ENCODE measurements at regions not wholly inside any gene's neighbourhood (a gene's known extent, or its start where the extent isn't known, plus 50 kb on each side); places are given as distances from the start of the nearest gene placed in this dataset.

DNA sequence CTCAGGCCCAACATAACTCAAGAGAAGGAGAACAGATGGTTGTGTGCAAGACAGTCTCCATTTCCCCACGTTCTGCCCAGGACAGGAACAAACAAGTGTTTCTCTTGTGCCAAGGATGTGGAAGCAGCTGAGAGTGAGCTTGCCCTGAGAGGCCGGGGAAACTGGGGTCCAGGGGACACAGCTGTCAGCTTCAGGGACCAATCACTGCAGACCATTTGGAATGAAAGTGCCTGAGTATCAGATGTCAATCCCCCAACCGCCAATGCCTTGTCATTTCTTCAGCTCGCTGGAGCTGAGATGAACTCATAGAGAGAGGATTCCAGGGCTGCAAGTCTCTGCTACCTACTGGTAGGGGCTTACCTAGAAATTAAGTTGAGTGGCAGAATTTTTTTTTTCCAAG, 71.9 kb upstream of the METAP2 start:
- Histone ChIP-seq H3K79me2 (ENCODE audit: insufficient read depth, low read length) (no peaks in the 10 kb centered on the region), H3K4me1 (ENCODE audit: insufficient read depth, low read length, severe bottlenecking) (no peaks in the 10 kb centered on the region), H3K36me3 (ENCODE audit: insufficient read depth, low read length) (no peaks in the 10 kb centered on the region), H2AFZ (ENCODE audit: low read length) (no peak overlapping the region), H3K9me3 (ENCODE audit: low read length) (no peaks in the 10 kb centered on the region), H3K9me2 (ENCODE audit: low read depth, low read length) (no peaks in the 10 kb centered on the region), H3K4me2 (ENCODE audit: low read length) (no peak overlapping the region), H3K27me3 (ENCODE audit: insufficient read depth, low read length) (no peaks in the 10 kb centered on the region), H3F3A (ENCODE audit: insufficient read depth, low read length) (no peaks in the 10 kb centered on the region), H4K20me1 (ENCODE audit: insufficient read depth, low read length) (no peaks in the 10 kb centered on the region), H3K27ac (ENCODE audit: low read depth, low read length, poor library complexity, severe bottlenecking) (no peak overlapping the region), H3K9ac (ENCODE audit: low read length) (no peak overlapping the region), H3K4me3 (ENCODE audit: low read depth, low read length, poor library complexity, severe bottlenecking) (no peak overlapping the region)
- TF ChIP-seq CTCF (IDR thresholded peaks at IDR 0.05; ENCODE audit: low read length) (no peak), EZH2 (IDR thresholded peaks at IDR 0.05; ENCODE audit: borderline replicate concordance, low read length) (no peak)

- H3K36me3 ChIP-seq (ENCODE audit: insufficient read depth, low read length), result no peaks in the 10 kb centered on the region
- no peaks in the 10 kb centered on the region for H3K9me3 ChIP-seq (ENCODE audit: low read length)
- 0 out of 2 replicates have a peak, but pooled peaks cover 4% of the 10 kb centered on the region for H3K27me3 ChIP-seq (ENCODE audit: insufficient read depth, low read length)
- TF ChIP-seq EZH2 (IDR thresholded peaks at IDR 0.05; ENCODE audit: borderline replicate concordance, low read length), result no peak
- TF ChIP-seq CTCF (IDR thresholded peaks at IDR 0.05; ENCODE audit: low read length), result no peak
- H4K20me1 ChIP-seq (ENCODE audit: insufficient read depth, low read length), result no peaks in the 10 kb centered on the region
- H3K27ac ChIP-seq (ENCODE audit: low read depth, low read length, poor library complexity, severe bottlenecking), result no peak overlapping the region
- no peaks in the 10 kb centered on the region for H3K4me1 ChIP-seq (ENCODE audit: insufficient read depth, low read length, severe bottlenecking)
- H3K79me2 ChIP-seq (ENCODE audit: insufficient read depth, low read length), result no peaks in the 10 kb centered on the region
- H3K9me2 ChIP-seq (ENCODE audit: low read depth, low read length), result no peaks in the 10 kb centered on the region
- H3F3A ChIP-seq (ENCODE audit: insufficient read depth, low read length), result no peaks in the 10 kb centered on the region
- H3K4me3 ChIP-seq (ENCODE audit: low read depth, low read length, poor library complexity, severe bottlenecking), result no peak overlapping the region
- no peak overlapping the region for H2AFZ ChIP-seq (ENCODE audit: low read length)
- H3K9ac ChIP-seq (ENCODE audit: low read length), result no peak overlapping the region
- H3K4me2 ChIP-seq (ENCODE audit: low read length), result no peak overlapping the region
These were observed 65.8 kb upstream of the METAP2 start for GRCh38 chr12:95408201-95408600.

GRCh38 chr12:95411057-95411456, 62.9 kb upstream of the METAP2 start:
- Histone ChIP-seq H3K27me3 (ENCODE audit: insufficient read depth, low read length) (0 out of 2 replicates have a peak, but pooled peaks cover 4% of the 10 kb centered on the region), H3F3A (ENCODE audit: insufficient read depth, low read length) (no peaks in the 10 kb centered on the region), H3K9ac (ENCODE audit: low read length) (no peak overlapping the region), H3K9me3 (ENCODE audit: low read length) (no peaks in the 10 kb centered on the region), H3K9me2 (ENCODE audit: low read depth, low read length) (no peaks in the 10 kb centered on the region), H4K20me1 (ENCODE audit: insufficient read depth, low read length) (no peaks in the 10 kb centered on the region), H3K4me1 (ENCODE audit: insufficient read depth, low read length, severe bottlenecking) (no peaks in the 10 kb centered on the region), H2AFZ (ENCODE audit: low read length) (no peak overlapping the region), H3K79me2 (ENCODE audit: insufficient read depth, low read length) (no peaks in the 10 kb centered on the region), H3K36me3 (ENCODE audit: insufficient read depth, low read length) (no peaks in the 10 kb centered on the region), H3K4me3 (ENCODE audit: low read depth, low read length, poor library complexity, severe bottlenecking) (no peak overlapping the region), H3K4me2 (ENCODE audit: low read length) (no peak overlapping the region), H3K27ac (ENCODE audit: low read depth, low read length, poor library complexity, severe bottlenecking) (no peak overlapping the region)
- no peak for TF ChIP-seq CTCF (IDR thresholded peaks at IDR 0.05; ENCODE audit: low read length)
- TF ChIP-seq EZH2 (IDR thresholded peaks at IDR 0.05; ENCODE audit: borderline replicate concordance, low read length), result no peak

Measured in OCI-LY1 (cell line).